ENCODE measurements at regions not wholly inside any gene's neighbourhood (a gene's known extent, or its start where the extent isn't known, plus 50 kb on each side); places are given as distances from the start of the nearest gene placed in this dataset.
A peak's percentile ranks its signal among the peaks of the same experiment; 100 is the strongest.
"Not testable (repeated sequence)": the region's sequence is repeated elsewhere in the genome, so short reads cannot be mapped to it uniquely, and the experiment has no call there.

DNA sequence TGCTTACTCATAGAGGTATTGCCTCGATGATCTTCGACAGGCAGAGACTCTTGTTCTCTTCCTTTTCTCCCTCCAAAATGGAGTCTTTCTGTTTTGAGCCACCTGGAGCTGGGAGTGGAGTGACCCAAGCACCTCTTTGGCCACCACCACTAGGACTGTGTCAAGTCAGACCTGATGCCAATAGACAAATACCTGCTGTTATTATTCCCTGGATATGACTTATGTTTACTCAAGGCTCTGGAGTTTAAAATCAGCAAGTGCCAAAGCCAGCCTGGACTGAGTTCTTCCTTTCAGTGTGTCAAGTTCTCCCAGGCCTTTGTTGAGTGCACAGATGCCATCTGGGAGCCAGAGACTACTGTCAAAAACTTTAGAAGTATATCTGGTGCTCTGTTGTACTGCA is 130.2 kb upstream of the SLC6A14 start:
- H3K9me3 ChIP-seq = peaks cover 0 to 3% (median 0%) of the 10 kb centered on the region in 8 donors
- DNase-seq = no peak
- no peak for TF ChIP-seq POLR2A (IDR thresholded peaks at IDR 0.05)
- TF ChIP-seq POLR2AphosphoS5 (IDR thresholded peaks at IDR 0.05) = no peak
- TF ChIP-seq, protein P1, sequence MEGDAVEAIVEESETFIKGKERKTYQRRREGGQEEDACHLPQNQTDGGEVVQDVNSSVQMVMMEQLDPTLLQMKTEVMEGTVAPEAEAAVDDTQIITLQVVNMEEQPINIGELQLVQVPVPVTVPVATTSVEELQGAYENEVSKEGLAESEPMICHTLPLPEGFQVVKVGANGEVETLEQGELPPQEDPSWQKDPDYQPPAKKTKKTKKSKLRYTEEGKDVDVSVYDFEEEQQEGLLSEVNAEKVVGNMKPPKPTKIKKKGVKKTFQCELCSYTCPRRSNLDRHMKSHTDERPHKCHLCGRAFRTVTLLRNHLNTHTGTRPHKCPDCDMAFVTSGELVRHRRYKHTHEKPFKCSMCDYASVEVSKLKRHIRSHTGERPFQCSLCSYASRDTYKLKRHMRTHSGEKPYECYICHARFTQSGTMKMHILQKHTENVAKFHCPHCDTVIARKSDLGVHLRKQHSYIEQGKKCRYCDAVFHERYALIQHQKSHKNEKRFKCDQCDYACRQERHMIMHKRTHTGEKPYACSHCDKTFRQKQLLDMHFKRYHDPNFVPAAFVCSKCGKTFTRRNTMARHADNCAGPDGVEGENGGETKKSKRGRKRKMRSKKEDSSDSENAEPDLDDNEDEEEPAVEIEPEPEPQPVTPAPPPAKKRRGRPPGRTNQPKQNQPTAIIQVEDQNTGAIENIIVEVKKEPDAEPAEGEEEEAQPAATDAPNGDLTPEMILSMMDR (IDR thresholded peaks at IDR 0.05 in 8 of 11, conservative IDR thresholded peaks at IDR 0.05 in 3 of 11) = no peak
- 46 to 100% (median 57%) methylated on average over 2 of the region's 2 CpGs for WGBS, 5 donors
- intact Hi-C loops (cut with DNase I; ENCODE audit: low total_unique reads) = no loop called here
- no peaks in the 10 kb centered on the region for H3K4me1 ChIP-seq
- H3K27me3 ChIP-seq (replicated peaks in 1 of 7) = peaks cover 0 to 10% (median 0%) of the 10 kb centered on the region in 7 donors
- no peak overlapping the region for H3K4me3 ChIP-seq
- no peaks in the 10 kb centered on the region for H3K36me3 ChIP-seq
- no peak overlapping the region for H3K27ac ChIP-seq

DNA sequence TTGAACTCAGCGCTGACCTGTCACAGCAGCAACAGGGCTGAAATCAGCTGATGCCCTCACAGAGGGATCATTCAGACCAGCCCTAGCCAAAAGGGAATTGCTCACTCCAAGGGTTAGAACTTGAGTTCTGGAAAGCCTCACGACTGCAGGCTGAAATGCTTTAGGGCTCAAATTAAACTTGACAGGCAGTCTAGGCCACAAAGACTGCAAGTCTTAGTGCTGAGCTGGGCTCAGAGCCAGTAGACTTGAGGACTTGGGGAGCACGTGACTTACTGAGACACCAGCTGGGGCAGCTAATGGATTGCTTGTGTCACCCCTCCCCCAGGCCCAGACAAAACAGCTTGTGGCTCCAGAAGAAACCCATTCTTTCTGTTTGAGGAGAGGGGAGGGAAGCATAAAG is 119.0 kb upstream of the SLC6A14 start:
- intact Hi-C loops (cut with DNase I; ENCODE audit: low total_unique reads) = no loop called here
- H3K27me3 ChIP-seq (replicated peaks in 1 of 7) = no peaks in the 10 kb centered on the region
- H3K27ac ChIP-seq = no peak overlapping the region
- no peaks in the 10 kb centered on the region for H3K9me3 ChIP-seq
- 43 to 83% (median 55%) methylated on average over 1 to 3 of the region's 3 CpGs for WGBS, 5 donors
- no peak overlapping the region for H3K4me3 ChIP-seq
- no peak for DNase-seq
- no peaks in the 10 kb centered on the region for H3K4me1 ChIP-seq
- TF ChIP-seq POLR2AphosphoS5 (IDR thresholded peaks at IDR 0.05) = peak in 1 of 3 donors; percentile 13
- TF ChIP-seq, protein P1 (IDR thresholded peaks at IDR 0.05 in 8 of 11, conservative IDR thresholded peaks at IDR 0.05 in 3 of 11) = no peak
- no peaks in the 10 kb centered on the region for H3K36me3 ChIP-seq

GRCh38 chrX:116318672-116319071 is 117.7 kb upstream of the SLC6A14 start:
- TF ChIP-seq POLR2AphosphoS5 (IDR thresholded peaks at IDR 0.05) (no peak), POLR2A (IDR thresholded peaks at IDR 0.05) (no peak)
- TF ChIP-seq, protein P1 (IDR thresholded peaks at IDR 0.05 in 8 of 11, conservative IDR thresholded peaks at IDR 0.05 in 3 of 11) = no peak
- H3K27me3 ChIP-seq (replicated peaks in 1 of 7) = no peaks in the 10 kb centered on the region
- H3K4me3 ChIP-seq = no peak overlapping the region
- 67 to 100% (median 86%) methylated on average over 1 of the region's 1 CpG for WGBS, 5 donors
- no peaks in the 10 kb centered on the region for H3K4me1 ChIP-seq
- intact Hi-C loops (cut with DNase I; ENCODE audit: low total_unique reads) = no loop called here
- no peak overlapping the region for H3K27ac ChIP-seq
- H3K9me3 ChIP-seq = no peaks in the 10 kb centered on the region
- no peak for DNase-seq
- no peaks in the 10 kb centered on the region for H3K36me3 ChIP-seq

GRCh38 chrX:116321711-116322110 is 114.7 kb upstream of the SLC6A14 start:
- Histone ChIP-seq H3K36me3 (no peaks in the 10 kb centered on the region), H3K9me3 (no peaks in the 10 kb centered on the region), H3K27me3 (replicated peaks in 1 of 7) (no peaks in the 10 kb centered on the region), H3K4me3 (no peak overlapping the region), H3K27ac (no peak overlapping the region), H3K4me1 (no peaks in the 10 kb centered on the region)
- TF ChIP-seq, protein P1 (IDR thresholded peaks at IDR 0.05 in 8 of 11, conservative IDR thresholded peaks at IDR 0.05 in 3 of 11) = no peak
- no peak for TF ChIP-seq POLR2AphosphoS5 (IDR thresholded peaks at IDR 0.05)
- TF ChIP-seq POLR2A (IDR thresholded peaks at IDR 0.05) = no peak
- 76 to 91% (median 83%) methylated on average over 2 of the region's 2 CpGs for WGBS, 5 donors
- intact Hi-C loops (cut with DNase I; ENCODE audit: low total_unique reads) = no loop called here
- no peak for DNase-seq

GRCh38 chrX:116332026-116332425 is 104.4 kb upstream of the SLC6A14 start:
- H3K27me3 ChIP-seq (replicated peaks in 1 of 7); H3K9me3 ChIP-seq; intact Hi-C loops (cut with DNase I; ENCODE audit: low total_unique reads); H3K36me3 ChIP-seq; DNase-seq; H3K4me3 ChIP-seq; H3K4me1 ChIP-seq; H3K27ac ChIP-seq: not testable (repeated sequence)
- 49 to 77% (median 59%) methylated on average over 6 to 7 of the region's 7 CpGs for WGBS, 5 donors

DNA sequence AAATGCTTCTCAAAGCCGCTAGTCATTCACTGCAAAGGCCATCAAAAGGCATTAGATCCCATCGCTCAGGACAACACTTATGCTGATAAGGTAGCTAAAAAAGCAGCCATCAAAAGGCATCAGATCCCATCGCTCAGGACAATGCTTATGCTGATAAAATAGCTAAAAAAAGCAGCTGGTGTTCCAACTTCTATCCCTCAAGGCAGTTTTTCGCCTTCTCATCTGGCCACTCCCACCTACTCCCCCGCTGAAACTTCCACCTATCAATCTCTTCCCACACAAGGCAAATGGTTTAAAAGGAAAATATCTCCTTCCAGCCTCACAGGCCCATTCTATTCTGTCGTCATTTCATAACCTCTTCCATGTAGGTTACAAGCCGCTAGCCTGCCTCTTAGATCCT is 101.6 kb upstream of the SLC6A14 start:
- peaks cover 0 to 15% (median 0%) of the 10 kb centered on the region in 8 donors for H3K9me3 ChIP-seq
- H3K4me1 ChIP-seq; H3K27ac ChIP-seq; DNase-seq; H3K27me3 ChIP-seq (replicated peaks in 1 of 7); H3K36me3 ChIP-seq; H3K4me3 ChIP-seq; intact Hi-C loops (cut with DNase I; ENCODE audit: low total_unique reads): not testable (repeated sequence)
- WGBS, 5 donors = 37 to 52% (median 42%) methylated on average over 7 of the region's 7 CpGs
